HG02588 (cell line): ENCODE measurements at regions not wholly inside any gene's neighbourhood (a gene's known extent, or its start where the extent isn't known, plus 50 kb on each side); places are given as distances from the start of the nearest gene placed in this dataset.

ENCODE experiments used
- ATAC-seq: cut with Tn5 transposase; IDR thresholded peaks from one replicate; pipeline ENCODE4 v1.9.1; 2021; ENCODE audit warnings: mild to moderate bottlenecking, moderate library complexity; ENCODE audit not compliant: unreplicated experiment

GRCh38 chr2:107285621-107286299 lies 399.8 kb upstream of the ST6GAL2 start:
- no peak for ATAC-seq

- no peak for ATAC-seq
These were observed 404.1 kb upstream of the ST6GAL2 start for GRCh38 chr2:107290041-107290440.

DNA sequence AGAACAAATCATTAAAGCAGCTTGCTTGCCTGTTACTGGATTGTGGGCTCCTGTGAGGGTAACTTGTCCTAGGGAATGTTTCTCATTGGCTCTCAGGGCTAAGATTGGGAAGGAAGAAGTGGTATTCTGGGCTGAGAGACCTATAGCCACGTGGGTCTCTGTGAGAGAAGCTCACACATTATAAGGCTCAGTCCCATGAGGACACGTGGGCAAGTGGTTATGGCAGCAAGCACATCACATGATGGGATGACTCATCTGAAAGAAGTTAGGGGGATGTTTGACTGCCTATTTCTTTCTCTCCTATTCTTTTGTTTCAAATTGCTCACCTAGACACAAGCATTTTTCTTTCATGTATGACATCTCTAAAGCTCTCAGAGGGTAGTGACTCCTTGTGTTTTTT lies 418.0 kb upstream of the ST6GAL2 start:
- ATAC-seq = no peak

- no peak for ATAC-seq
These were observed 420.0 kb upstream of the ST6GAL2 start for GRCh38 chr2:107305966-107306365.

- ATAC-seq = no peak
These were observed 420.9 kb upstream of the ST6GAL2 start for GRCh38 chr2:107306881-107307280.

DNA sequence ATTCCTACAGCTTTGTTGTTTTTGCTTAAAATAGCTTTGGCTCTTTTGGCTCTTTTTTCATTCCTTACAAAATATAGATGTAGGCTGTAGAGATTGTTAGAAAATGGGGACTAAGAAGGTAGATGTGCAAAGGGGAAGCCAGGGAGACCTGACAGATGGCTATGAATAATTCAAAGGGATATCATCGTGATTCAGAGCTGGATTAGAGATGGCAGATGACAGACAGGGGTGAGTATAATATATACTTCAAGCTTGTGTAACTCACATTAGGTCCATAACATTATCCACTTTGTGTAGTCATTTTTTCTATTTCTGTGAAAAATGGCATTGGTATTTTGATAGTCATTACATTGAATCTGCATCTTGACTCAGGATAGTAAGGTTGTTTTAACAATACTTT lies 422.9 kb upstream of the ST6GAL2 start:
- no peak for ATAC-seq

GRCh38 chr2:107312240-107312639 lies 426.3 kb upstream of the ST6GAL2 start:
- no peak for ATAC-seq

- ATAC-seq = no peak
These were observed 427.3 kb upstream of the ST6GAL2 start for GRCh38 chr2:107313316-107313715.

DNA sequence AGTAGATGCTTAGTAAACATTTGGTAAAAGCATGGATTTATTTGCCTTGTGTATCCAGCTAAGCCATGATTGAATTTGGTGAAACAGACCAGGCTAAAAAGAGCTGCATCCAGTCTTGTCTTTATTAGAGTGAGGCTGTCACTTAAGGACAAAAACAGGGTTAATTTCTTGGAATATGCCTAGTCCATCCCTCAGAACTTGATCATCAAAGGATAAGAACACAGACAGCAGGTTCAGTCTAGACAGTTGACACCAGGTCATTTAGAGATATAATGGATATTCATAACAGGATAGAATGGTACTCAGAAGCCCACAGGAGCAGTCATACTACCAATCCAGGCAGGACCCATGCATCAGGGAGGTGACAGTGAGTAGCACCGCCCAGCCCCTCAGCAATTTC lies 434.9 kb upstream of the ST6GAL2 start:
- ATAC-seq = no peak

- ATAC-seq = no peak
These were observed 436.4 kb upstream of the ST6GAL2 start for GRCh38 chr2:107322416-107322815.

DNA sequence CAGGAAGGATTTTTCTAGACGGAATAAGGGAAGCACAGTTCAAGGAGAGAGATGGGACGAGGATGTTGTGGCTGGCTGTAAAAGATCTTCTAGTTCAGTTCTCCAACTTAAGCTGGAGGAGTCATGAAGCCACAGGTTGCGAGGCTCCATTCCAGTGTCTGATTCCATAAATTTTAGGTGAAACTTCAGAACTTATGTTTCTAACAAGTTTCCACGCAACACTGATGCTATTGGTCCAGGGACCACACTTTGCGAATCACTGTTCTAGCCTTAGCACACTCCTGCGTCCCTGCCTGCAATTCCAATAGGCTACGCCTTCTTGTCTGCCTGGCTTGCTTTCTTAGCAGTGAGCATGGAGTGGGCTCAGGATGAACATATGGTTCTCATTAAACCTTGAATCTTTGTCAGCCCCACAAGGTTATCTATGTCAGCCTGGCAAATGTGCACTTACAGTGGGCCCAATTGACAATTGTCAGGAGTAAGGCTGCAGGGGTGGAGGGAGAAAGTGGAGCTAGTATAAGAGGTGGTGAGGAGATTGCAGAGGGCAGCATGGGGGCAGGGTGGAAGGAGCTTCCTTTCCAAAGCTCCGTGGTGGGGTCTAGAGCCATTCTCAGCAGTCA lies 438.1 kb upstream of the ST6GAL2 start:
- ATAC-seq = no peak

- no peak for ATAC-seq
These were observed 440.2 kb upstream of the ST6GAL2 start for GRCh38 chr2:107325981-107326786.

GRCh38 chr2:107334306-107334705 lies 448.3 kb upstream of the ST6GAL2 start:
- no peak for ATAC-seq

DNA sequence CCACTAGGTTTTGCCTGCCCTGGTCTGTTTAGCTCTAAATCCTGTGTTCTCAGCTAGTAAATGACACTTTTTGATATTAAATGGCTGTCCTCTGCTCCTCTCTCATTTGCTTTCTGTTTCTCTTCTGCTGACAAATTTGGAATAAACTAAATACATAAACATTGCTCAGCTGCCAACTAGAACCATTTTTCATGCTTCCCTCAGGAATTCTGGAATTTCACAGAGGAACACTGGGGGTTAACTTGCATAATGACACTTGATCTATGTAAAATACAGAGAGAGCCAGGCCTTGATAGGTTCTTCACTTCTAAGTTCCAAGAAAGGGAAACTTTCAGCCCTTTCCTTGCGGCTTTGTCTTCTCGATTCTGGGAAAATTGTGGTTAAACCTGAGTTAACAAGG lies 450.6 kb upstream of the ST6GAL2 start:
- no peak for ATAC-seq

GRCh38 chr2:107337209-107337898 lies 451.4 kb upstream of the ST6GAL2 start:
- ATAC-seq = no peak

DNA sequence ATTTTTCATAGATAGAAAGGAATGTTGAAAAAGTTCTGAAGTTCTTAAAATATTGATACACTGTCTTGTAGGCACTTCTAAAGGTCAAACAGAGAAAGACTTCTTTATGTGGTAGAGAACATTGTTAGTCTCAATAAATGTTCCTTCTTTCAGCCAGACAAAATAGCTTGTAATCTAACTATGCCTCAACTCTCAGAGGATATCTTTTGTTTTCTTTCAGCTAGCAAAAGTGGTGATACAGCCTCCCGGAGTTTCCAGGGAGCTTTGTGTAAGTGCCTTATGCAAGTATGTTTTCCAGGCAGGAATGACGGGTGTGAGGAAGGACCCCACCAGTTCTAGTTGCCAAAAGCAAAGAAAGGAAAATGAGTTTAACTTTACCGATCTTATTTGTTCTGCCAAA lies 452.1 kb upstream of the ST6GAL2 start:
- ATAC-seq = no peak

DNA sequence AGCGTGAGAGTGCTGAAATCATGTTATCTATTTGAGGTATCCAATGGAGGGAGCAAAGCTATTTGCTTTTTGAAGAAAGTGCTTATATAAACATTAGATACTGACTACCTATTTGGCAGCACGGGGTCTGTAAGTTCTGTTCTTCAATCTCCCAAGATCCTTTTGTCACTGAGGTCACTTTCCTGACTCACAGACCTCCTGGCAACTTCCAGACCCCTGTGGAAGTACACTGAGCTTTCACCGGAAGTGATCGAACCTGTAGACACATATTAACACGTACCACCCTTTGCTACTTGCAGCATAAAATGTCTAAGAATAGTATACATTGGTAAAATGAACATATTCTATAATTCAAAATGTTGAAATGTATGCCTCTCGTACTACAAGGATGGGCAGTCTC lies 452.6 kb upstream of the ST6GAL2 start:
- no peak for ATAC-seq

DNA sequence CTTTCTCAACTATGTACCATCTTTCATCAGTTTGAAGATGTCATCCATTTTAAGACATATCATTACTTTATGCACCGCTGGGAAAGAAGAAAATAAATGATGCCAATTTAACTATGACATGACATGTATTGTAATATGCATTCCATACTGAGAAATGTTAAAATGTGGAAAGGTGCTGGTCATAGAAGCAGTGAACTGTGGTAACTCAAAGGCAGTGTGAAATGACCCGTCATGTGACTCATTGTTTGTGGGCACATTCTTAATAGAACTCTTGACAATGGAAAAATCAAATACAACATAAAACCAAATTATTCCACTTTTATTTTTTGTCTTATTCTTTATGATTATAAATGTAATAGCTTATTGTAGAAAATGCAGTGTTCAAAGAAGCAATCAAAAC lies 455.0 kb upstream of the ST6GAL2 start:
- ATAC-seq = no peak

GRCh38 chr2:107349329-107349728 lies 463.4 kb upstream of the ST6GAL2 start:
- no peak for ATAC-seq

- no peak for ATAC-seq
These were observed 468.2 kb upstream of the ST6GAL2 start for GRCh38 chr2:107354175-107354574.

- no peak for ATAC-seq
These were observed 468.3 kb upstream of the RGPD4 start for GRCh38 chr2:107358362-107358761.
